ENCODE measurements at regions not wholly inside any gene's neighbourhood (a gene's known extent, or its start where the extent isn't known, plus 50 kb on each side); places are given as distances from the start of the nearest gene placed in this dataset.

DNA sequence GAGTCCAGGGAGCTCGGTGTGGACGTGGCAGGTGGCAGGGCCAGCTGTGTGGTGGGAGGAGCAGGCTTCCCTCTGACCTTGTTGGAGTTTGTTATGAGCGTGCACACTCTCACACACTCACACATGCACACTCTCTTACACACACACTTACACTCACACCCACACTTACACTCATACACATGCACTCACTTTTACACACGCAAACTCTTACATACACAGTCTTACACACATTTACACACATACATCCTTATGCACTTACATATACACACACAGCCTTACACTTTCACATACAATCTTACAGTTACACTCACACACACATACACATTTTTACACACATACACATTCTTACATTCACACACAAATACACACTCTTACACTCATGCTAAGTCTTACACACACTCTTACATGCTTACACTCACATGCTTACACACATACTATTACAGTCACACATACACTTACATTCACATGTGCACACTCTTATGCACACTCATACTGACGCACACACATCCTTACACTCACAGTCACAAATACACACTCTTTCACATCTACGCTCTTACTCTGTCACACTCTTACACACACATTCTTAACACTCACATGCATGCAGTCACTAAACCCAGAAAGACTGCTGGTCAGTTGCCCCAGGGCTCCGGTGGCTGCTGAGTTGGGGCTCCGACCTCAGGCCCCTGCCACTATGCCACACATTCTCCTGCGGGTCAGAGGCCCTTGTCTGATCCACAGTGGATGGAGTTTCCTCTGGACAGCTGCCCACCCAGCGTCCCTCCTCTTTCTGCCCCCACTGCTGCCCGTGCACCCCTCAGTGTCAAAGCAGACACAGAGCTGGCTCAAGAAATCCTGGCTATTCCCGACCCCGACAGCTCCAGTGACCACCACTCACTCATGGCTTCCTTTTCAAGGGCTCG is 95.8 kb downstream of the ADRA2C start:
- H3K4me1 ChIP-seq (ENCODE audit: control extremely low read depth in 1 of 4, control insufficient read depth in 4 of 4, insufficient read depth in 4 of 4, low read length in 3 of 4): no peaks in the 10 kb centered on the region
- H3K9me3 ChIP-seq (ENCODE audit: control extremely low read depth in 1 of 5, control insufficient read depth in 4 of 5, insufficient read depth in 2 of 5, low read depth in 1 of 5, low read length in 4 of 5): no peaks in the 10 kb centered on the region
- no peak for DNase-seq
- ChIA-PET POLR2A (no interaction called here), CTCF (interaction anchor here (1.0 kb wide), 1 partner anchor 32 kb away, joined by 3 read pairs; no protein-coding TSS in a partner anchor)
- peaks cover 4 to 73% (median 7%) of the 10 kb centered on the region in 5 experiments for H3K27me3 ChIP-seq (replicated peaks in 2 of 5; ENCODE audit: control insufficient read depth in 4 of 5, insufficient read depth in 5 of 5, low read length in 4 of 5)
- 64% methylated on average over 11 of the region's 14 CpGs for WGBS (ENCODE audit: insufficient coverage)
- no peaks in the 10 kb centered on the region for H3K36me3 ChIP-seq (ENCODE audit: control insufficient read depth in 4 of 4, insufficient read depth in 4 of 4, low read length in 3 of 4)
- no peak overlapping the region for H3K4me3 ChIP-seq (ENCODE audit: control insufficient read depth in 1 of 7, extremely low read depth in 1 of 7, insufficient read depth in 4 of 7, low read depth in 2 of 7, low read length in 6 of 7)
- no peak overlapping the region for H3K27ac ChIP-seq (ENCODE audit: insufficient read depth in 1 of 2, low read depth in 1 of 2, low read length in 2 of 2, poor library complexity in 1 of 2, severe bottlenecking in 2 of 2)

DNA sequence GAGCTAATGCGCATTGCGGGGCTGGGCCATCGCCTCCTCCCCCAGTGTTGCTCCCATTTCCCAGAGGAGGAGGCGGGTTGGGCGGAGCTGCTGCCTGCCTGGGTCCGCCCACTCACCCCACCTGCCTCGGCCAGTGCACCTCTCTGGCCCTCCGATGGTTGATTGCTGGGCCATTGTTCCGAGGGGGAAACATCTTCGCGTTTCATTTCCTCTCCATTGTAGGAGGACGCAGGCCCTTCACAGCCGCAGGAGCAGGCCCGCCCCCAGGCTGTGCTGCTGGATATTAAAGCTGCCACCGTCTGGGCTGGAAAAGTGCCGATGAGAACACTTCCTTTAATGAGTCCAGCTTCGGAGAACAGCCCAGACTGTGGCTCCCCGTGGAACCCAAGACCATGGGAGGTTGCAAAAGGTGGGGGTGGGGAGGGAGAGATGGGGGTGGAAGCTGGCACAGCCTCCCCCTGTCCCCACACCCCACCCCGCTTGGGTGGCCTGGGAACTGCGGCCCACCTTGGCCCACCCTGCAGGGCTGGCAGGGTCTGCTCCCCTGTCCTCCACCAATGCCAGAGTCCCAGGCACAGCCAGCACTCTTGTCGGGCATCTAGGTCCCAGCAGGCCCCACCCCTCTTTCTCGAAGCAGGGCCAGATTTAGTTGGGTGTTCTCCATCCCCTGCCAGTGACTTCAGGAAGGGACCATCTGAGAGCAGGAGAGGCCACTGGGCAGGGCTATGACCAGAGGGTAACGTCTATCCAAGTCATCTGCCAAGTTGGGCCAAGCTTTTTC is 96.6 kb downstream of the ADRA2C start:
- Histone ChIP-seq H3K4me1 (ENCODE audit: control extremely low read depth in 1 of 4, control insufficient read depth in 4 of 4, insufficient read depth in 4 of 4, low read length in 3 of 4) (no peaks in the 10 kb centered on the region), H3K27me3 (replicated peaks in 2 of 5; ENCODE audit: control insufficient read depth in 4 of 5, insufficient read depth in 5 of 5, low read length in 4 of 5) (peaks cover 4 to 75% (median 7%) of the 10 kb centered on the region in 5 experiments), H3K9me3 (ENCODE audit: control extremely low read depth in 1 of 5, control insufficient read depth in 4 of 5, insufficient read depth in 2 of 5, low read depth in 1 of 5, low read length in 4 of 5) (peaks cover 0 to 2% (median 0%) of the 10 kb centered on the region in 5 experiments), H3K4me3 (ENCODE audit: control insufficient read depth in 1 of 7, extremely low read depth in 1 of 7, insufficient read depth in 4 of 7, low read depth in 2 of 7, low read length in 6 of 7) (no peak overlapping the region), H3K27ac (ENCODE audit: insufficient read depth in 1 of 2, low read depth in 1 of 2, low read length in 2 of 2, poor library complexity in 1 of 2, severe bottlenecking in 2 of 2) (no peak overlapping the region), H3K36me3 (ENCODE audit: control insufficient read depth in 4 of 4, insufficient read depth in 4 of 4, low read length in 3 of 4) (no peaks in the 10 kb centered on the region)
- no peak for DNase-seq
- 20% methylated on average over 19 of the region's 23 CpGs for WGBS (ENCODE audit: insufficient coverage)
- ChIA-PET CTCF (interaction anchor here (1.0 kb wide), 1 partner anchor 33 kb away, joined by 3 read pairs; no protein-coding TSS in a partner anchor), POLR2A (no interaction called here)

DNA sequence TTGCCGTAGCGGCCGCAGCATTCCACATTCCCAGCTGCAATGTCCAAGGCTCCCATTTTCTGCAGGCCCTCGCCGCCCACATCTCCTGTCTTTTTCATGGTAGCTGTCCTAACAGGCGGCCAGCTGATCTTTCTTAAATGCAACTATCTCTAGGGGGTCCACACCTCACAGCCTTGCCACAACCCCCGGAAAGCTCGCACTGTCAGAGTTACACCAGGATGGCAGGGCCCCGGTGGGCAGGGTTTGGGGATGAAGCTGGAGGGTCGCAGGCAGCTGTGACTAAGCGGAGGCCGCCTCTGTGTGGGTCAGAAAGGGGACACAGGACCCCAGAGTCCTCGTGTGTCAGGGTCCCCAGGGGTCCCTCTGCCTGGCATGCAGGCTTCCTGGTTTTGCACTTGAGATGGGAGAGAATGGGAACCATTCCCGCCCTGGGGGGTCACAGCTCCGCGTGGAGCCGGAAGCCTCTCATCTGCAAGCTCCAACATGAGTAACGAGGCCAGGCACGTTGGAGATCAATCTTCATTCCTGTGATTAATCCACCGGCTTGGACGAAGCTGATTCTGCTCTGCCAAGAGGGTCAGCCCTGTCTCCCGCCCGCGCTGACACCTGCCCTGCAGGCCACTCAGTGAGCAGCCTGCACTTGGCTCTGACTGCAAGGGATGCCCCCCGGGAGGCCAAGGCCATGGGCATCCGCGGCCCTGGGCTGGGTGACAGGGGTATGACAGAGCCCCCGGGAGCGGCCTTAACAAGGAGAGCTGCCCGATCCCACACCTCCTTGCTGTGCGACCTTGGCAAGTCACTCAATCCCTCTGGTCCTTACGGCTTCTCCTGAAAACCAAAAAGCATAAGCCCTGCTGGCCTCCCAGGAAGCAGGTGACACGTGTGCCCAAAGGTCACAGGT is 97.9 kb downstream of the ADRA2C start:
- Histone ChIP-seq H3K4me1 (ENCODE audit: control extremely low read depth in 1 of 4, control insufficient read depth in 4 of 4, insufficient read depth in 4 of 4, low read length in 3 of 4) (no peaks in the 10 kb centered on the region), H3K27ac (ENCODE audit: insufficient read depth in 1 of 2, low read depth in 1 of 2, low read length in 2 of 2, poor library complexity in 1 of 2, severe bottlenecking in 2 of 2) (no peak overlapping the region), H3K9me3 (ENCODE audit: control extremely low read depth in 1 of 5, control insufficient read depth in 4 of 5, insufficient read depth in 2 of 5, low read depth in 1 of 5, low read length in 4 of 5) (peaks cover 0 to 7% (median 2%) of the 10 kb centered on the region in 5 experiments), H3K36me3 (ENCODE audit: control insufficient read depth in 4 of 4, insufficient read depth in 4 of 4, low read length in 3 of 4) (no peaks in the 10 kb centered on the region), H3K4me3 (ENCODE audit: control insufficient read depth in 1 of 7, extremely low read depth in 1 of 7, insufficient read depth in 4 of 7, low read depth in 2 of 7, low read length in 6 of 7) (no peak overlapping the region), H3K27me3 (replicated peaks in 2 of 5; ENCODE audit: control insufficient read depth in 4 of 5, insufficient read depth in 5 of 5, low read length in 4 of 5) (peaks cover 4 to 79% (median 9%) of the 10 kb centered on the region in 5 experiments)
- POLR2A ChIA-PET: no interaction called here
- 88% methylated on average over 33 of the region's 33 CpGs for WGBS (ENCODE audit: insufficient coverage)
- no peak for DNase-seq
- CTCF ChIA-PET: no interaction called here

DNA sequence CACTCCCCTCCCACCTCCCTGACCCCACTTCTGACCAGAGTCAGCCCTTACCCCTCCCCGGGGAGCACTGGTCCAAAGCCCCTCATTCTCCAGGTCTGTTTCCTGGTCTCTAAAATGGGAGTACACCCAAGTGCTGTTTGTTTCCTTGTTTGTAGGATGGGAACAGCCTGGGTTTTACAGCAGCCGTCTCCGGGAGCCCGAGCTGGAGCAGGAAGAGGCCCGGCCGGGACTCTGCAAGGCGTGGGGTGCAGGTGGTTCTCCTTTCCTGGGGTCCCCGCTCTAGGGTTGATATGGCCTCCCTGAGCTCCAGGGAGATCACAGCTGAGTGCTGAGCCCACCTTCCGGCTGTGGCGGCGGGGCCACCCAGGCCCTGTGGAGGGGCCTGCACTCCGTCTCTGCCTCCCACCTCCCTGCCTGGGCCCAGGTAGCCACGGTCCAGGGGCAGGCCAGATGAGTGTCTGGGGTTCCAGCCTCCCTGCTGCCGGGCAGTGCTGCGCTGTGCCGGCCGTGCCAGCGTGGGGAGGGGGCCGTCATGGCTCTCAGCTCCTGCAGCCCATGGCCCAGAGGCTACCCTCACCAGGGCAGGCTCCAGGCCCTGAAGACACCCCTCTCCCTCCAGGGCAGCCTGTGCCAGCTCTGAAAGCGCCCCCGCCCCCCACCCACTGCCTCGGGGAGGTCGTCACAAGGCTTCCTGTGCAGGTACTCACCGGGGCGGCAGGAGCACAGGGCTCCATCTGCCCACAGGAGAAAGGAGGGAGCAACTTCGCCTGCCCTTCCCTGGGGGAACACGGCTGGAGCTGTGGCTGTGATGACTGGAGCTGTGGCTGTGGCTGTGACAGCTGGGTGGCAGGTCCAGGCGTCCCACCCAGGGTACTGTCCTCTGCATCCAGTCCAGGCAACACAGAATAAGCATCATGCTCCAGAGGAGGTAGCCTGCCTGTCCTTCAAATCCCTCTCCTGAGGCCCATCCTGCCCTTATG is 98.8 kb downstream of the ADRA2C start:
- ChIA-PET CTCF (no interaction called here), POLR2A (no interaction called here)
- no peak overlapping the region for H3K27ac ChIP-seq (ENCODE audit: insufficient read depth in 1 of 2, low read depth in 1 of 2, low read length in 2 of 2, poor library complexity in 1 of 2, severe bottlenecking in 2 of 2)
- 74% methylated on average over 19 of the region's 28 CpGs for WGBS (ENCODE audit: insufficient coverage)
- H3K36me3 ChIP-seq (ENCODE audit: control insufficient read depth in 4 of 4, insufficient read depth in 4 of 4, low read length in 3 of 4): no peaks in the 10 kb centered on the region
- DNase-seq: no peak
- H3K4me1 ChIP-seq (ENCODE audit: control extremely low read depth in 1 of 4, control insufficient read depth in 4 of 4, insufficient read depth in 4 of 4, low read length in 3 of 4): no peaks in the 10 kb centered on the region
- peaks cover 4 to 83% (median 14%) of the 10 kb centered on the region in 5 experiments for H3K27me3 ChIP-seq (replicated peaks in 2 of 5; ENCODE audit: control insufficient read depth in 4 of 5, insufficient read depth in 5 of 5, low read length in 4 of 5)
- H3K9me3 ChIP-seq (ENCODE audit: control extremely low read depth in 1 of 5, control insufficient read depth in 4 of 5, insufficient read depth in 2 of 5, low read depth in 1 of 5, low read length in 4 of 5): peaks cover 0 to 7% (median 2%) of the 10 kb centered on the region in 5 experiments
- no peak overlapping the region for H3K4me3 ChIP-seq (ENCODE audit: control insufficient read depth in 1 of 7, extremely low read depth in 1 of 7, insufficient read depth in 4 of 7, low read depth in 2 of 7, low read length in 6 of 7)

DNA sequence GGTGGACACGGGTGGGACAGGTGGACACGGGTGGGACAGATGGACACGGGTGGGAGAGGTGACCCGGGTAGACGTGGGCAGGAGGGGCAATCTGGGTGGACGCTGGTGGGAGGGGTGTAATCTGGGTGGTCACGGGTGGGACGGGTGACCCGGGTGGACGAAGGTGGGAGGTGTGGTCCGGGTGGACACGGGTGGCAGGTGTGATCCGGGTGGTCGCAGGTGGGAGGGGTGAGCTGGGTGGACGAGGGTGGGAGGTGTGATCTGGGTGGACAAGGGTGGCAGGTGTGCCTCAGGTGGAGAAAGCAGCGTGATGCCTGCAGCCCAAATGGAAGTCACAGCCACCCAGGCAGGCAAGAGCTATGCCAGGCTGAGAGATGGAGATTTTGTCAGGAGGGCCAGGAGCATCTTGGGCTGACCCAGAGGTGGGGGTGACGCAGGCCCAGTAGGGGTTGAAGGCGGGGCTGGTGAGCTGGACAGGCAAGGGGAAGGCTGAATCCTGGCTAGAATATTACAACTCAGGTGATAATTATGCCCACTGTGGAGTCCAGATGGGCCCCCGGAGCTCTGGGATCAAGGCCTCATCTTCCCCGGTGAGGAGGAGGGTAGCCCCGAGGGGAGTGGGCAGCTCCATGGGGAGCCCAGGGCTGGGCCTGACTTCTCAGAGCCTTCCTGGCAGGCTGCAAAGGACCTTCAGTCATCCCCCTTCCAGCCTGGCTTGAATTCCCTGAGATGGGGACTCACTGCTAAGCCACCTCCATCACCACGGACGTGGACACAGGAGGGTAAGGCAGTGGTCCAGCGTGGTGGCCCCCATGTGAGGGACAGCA is 100.0 kb downstream of the ADRA2C start:
- Histone ChIP-seq H3K36me3 (ENCODE audit: control insufficient read depth in 4 of 4, insufficient read depth in 4 of 4, low read length in 3 of 4) (no peaks in the 10 kb centered on the region), H3K9me3 (ENCODE audit: control extremely low read depth in 1 of 5, control insufficient read depth in 4 of 5, insufficient read depth in 2 of 5, low read depth in 1 of 5, low read length in 4 of 5) (peaks cover 0 to 7% (median 2%) of the 10 kb centered on the region in 5 experiments), H3K27me3 (replicated peaks in 2 of 5; ENCODE audit: control insufficient read depth in 4 of 5, insufficient read depth in 5 of 5, low read length in 4 of 5) (peaks cover 4 to 91% (median 18%) of the 10 kb centered on the region in 5 experiments), H3K4me1 (ENCODE audit: control extremely low read depth in 1 of 4, control insufficient read depth in 4 of 4, insufficient read depth in 4 of 4, low read length in 3 of 4) (peaks cover 0 to 3% (median under 1%) of the 10 kb centered on the region in 4 experiments), H3K4me3 (ENCODE audit: control insufficient read depth in 1 of 7, extremely low read depth in 1 of 7, insufficient read depth in 4 of 7, low read depth in 2 of 7, low read length in 6 of 7) (no peak overlapping the region), H3K27ac (ENCODE audit: insufficient read depth in 1 of 2, low read depth in 1 of 2, low read length in 2 of 2, poor library complexity in 1 of 2, severe bottlenecking in 2 of 2) (no peak overlapping the region)
- ChIA-PET CTCF (no interaction called here), POLR2A (no interaction called here)
- DNase-seq: no peak
- WGBS (ENCODE audit: insufficient coverage): 91% methylated on average over 23 of the region's 24 CpGs
